LNCAP (cell line): ENCODE measurements at regions not wholly inside any gene's neighbourhood (a gene's known extent, or its start where the extent isn't known, plus 50 kb on each side); places are given as distances from the start of the nearest gene placed in this dataset.

ENCODE experiments used
- TF ChIP-seq, protein P1 (sequence below): fragments of 450-650 bp; IDR thresholded peaks from 2 replicates; pipeline ENCODE4 v1.5.1; 2017; ENCODE audit warnings: mild to moderate bottlenecking

DNA sequence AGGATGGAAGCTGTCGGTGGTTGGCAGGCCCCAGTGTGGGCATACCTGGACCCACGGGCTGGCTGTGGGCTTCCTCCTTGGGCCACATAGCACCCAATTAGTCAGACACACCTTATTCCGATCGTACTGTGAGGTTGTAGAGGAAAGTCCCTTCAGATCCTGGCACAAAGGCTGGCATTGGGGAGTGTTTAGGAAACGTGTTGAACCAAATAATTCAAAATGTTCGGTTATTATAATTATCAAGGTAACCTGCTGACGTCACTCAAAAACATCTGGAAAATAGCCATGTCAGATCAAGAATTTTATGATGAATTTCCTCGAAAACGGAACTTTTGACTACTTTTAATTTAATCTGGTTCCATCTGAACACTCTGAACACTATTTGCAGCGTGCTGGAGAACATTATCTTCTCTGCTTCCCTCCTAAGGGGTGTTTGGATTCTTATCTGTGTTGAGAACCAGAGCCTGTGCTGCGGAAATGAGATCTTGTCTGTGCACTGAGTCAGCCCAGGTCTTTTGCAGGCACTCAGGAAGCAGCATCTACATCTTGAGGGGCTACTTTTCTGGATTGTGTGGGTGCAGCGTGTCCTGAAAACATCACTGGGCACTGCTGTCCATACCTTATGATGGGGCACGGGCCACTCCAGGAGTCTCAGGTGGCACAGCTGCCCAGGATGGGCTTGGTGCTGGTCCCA lies 100.3 kb downstream of the SLC25A47 start:
- TF ChIP-seq, protein P1, sequence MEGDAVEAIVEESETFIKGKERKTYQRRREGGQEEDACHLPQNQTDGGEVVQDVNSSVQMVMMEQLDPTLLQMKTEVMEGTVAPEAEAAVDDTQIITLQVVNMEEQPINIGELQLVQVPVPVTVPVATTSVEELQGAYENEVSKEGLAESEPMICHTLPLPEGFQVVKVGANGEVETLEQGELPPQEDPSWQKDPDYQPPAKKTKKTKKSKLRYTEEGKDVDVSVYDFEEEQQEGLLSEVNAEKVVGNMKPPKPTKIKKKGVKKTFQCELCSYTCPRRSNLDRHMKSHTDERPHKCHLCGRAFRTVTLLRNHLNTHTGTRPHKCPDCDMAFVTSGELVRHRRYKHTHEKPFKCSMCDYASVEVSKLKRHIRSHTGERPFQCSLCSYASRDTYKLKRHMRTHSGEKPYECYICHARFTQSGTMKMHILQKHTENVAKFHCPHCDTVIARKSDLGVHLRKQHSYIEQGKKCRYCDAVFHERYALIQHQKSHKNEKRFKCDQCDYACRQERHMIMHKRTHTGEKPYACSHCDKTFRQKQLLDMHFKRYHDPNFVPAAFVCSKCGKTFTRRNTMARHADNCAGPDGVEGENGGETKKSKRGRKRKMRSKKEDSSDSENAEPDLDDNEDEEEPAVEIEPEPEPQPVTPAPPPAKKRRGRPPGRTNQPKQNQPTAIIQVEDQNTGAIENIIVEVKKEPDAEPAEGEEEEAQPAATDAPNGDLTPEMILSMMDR, result no peak

DNA sequence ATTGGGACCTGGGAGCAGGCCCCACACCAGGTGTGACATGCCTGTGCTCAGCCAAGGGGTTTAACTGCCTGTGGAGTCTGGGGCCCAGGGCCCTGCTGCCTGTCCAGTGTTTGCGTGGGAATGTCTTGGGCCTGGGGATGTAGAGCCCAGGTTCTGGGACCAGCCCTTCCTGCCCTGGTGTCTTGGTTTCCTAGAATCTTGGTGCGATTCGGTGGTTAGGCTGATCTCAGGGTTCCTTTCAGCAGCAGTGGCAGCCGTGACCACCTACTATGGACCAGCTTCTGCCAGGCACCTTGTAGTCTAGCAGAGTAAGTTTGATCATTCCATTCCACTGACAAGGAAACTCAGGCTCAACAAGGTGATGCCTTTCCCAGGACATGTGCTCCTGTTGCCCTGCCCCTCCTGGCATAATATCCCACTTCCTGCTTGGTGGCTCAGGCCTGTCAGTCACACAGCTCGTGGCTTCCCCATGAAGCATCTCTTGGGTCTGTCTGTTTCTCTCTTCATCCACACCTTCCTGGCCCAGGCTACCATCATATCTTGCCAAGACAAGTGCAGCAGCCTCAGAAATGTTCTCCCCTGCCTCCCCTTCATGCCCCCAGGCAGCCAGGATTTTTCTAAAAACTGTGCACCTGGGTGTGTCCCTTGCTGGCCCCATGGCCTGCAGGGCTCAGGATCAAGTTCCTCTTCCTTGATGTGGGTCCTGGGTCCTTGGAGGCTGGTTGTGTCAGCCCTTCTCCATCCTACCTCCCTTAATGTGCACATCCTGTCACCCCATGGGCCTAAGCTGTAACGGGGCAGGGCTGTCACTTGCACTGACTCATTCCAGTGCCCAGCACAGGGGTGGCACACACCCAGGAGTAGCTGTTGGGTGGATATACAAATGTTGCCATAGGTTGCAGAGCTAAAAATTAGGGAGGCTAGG lies 101.6 kb downstream of the SLC25A47 start:
- TF ChIP-seq, protein P1, result no peak

DNA sequence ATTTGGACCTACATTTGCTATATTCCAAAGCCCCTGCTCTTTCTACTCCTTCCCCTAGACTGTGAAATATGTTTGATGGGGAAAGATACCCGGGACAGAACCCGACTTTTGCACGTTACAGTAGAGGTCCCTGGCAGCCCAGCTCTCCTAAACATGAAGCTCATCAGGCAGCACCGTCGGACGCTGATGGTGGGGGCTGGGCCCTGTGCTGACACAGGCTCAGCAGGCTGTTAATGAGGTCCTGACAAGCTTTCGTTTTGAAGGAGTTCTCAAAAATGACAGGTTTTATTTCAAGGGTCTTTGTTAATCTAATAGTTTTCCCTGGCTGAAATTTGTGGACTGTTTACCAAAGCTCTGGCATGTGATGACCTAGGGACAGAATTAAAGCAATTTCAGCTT lies 102.3 kb downstream of the SLC25A47 start:
- TF ChIP-seq, protein P1, result no peak

DNA sequence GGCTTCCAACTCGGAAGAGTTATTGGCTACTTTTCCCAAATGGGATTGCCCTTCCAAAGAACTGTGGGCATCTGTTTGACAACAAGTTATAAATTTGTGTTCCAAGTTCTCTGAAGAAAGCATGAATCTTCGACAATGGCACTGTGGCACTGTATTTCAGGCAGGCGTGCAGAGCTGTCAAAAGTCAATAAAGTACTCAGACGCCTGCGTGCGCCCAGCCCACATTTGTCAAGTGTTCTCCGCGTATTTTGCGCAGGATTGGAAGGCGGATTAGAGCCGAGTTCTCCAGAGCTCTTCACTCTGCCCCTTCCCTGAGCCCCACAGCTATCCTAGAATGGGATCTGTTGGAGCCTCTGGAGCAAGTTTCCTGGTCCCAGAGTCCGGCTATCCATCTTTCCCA lies 103.2 kb downstream of the SLC25A47 start:
- TF ChIP-seq, protein P1, result no peak

DNA sequence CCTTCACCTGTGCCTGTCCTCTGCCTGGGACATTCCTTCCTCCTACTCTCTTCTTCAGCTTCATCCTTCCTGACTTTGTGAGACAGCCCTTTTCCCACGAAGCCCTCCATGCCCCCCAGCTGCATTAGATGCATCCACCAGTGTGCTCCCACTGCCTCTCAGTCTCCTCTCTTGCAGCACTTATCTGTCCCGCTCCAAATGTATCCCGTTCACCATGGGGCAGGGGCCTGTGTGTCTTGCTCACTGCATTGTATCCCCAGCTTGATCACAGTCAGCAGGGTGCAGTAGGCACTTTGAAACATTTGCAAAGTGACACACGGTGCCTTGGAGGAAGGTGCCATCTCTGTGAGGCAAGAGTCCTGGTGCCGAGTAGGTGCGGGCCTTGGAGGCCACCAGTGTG lies 104.0 kb downstream of the SLC25A47 start:
- TF ChIP-seq, protein P1, result no peak

DNA sequence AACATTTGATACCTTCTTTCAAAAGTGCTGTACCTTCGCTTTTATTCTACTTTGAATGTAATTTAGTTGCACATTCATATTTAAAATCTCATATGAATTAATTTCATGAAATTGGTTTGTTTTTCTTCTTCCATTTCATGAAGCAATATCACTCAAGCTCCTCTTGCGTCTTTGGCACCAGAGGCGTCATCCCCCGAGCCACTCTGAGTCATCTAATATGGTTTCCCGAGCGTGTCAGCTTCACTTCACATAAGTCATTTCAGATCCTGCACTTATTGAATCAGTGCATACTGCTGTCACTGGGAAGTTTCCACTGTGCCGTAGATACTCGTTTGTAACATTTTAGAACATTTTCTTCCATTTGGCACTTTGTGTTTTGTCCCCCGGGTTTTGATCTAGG lies 105.6 kb downstream of the SLC25A47 start:
- TF ChIP-seq, protein P1, result no peak

DNA sequence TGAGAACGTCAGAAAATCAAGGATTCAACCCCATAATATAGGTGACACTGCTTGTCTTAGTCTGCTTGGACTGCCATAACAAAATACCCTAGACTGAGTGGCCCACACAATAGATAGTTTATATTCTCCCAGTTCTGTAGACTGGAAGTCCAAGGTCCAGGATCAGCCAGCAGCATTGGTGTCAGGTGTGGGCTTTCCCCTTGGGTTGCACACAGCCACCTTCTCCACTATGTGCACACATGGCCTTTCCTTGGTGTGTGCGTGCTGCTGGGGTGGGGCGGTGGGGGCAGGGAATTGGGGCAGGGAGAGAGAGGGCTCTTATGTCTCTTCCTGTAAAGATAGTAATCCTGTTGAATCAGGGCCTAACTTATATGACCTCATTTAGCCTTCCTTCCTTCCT lies 106.4 kb downstream of the SLC25A47 start:
- TF ChIP-seq, protein P1, result no peak
